HEK293 (cell line): ENCODE measurements at regions not wholly inside any gene's neighbourhood (a gene's known extent, or its start where the extent isn't known, plus 50 kb on each side); places are given as distances from the start of the nearest gene placed in this dataset.

ENCODE experiments used
- CTCF ChIP-seq: fragments of 450-650 bp; formaldehyde crosslinking; IDR thresholded peaks from 2 replicates; pipeline ENCODE4 v1.5.1; 2016; ENCODE audit warnings: missing biosample characterization, missing genetic modification characterization
- KLF10 ChIP-seq: fragments of 450-650 bp; IDR thresholded peaks from 2 replicates; pipeline ENCODE4 v1.5.1; 2018; ENCODE audit warnings: missing biosample characterization, mild to moderate bottlenecking, missing genetic modification characterization
- TSHZ1 ChIP-seq: fragments of 450-650 bp; formaldehyde crosslinking; IDR thresholded peaks from 2 replicates; pipeline ENCODE4 v1.5.1; 2016; ENCODE audit warnings: missing biosample characterization, missing genetic modification characterization, borderline replicate concordance
- ZBTB21 ChIP-seq: fragments of 450-650 bp; formaldehyde crosslinking; IDR thresholded peaks from 2 replicates; pipeline ENCODE4 v1.5.1; 2017; ENCODE audit warnings: missing biosample characterization, missing genetic modification characterization
- ZNF274 ChIP-seq, 2 experiments: fragments of 200-500 bp in 1 of 2; fragments of 450-650 bp in 1 of 2; sonication (Bioruptor generic) in 1 of 2; formaldehyde crosslinking in 1 of 2; IDR thresholded peaks; 2 replicates each; pipeline versions ENCODE4 v1.5.1 to v1.6.1; 2014 to 2016; ENCODE audit warnings: borderline replicate concordance in 1 of 2, inconsistent platforms in 1 of 2, low read length in 1 of 2, missing biosample characterization in 1 of 2, missing genetic modification characterization in 1 of 2
- ZNF521 ChIP-seq: fragments of 450-650 bp; formaldehyde crosslinking; IDR thresholded peaks from 2 replicates; pipeline ENCODE4 v1.5.1; 2017; ENCODE audit warnings: missing biosample characterization, mild to moderate bottlenecking, missing genetic modification characterization
- ZNF639 ChIP-seq: fragments of 450-650 bp; formaldehyde crosslinking; IDR thresholded peaks from 2 replicates; pipeline ENCODE4 v1.5.1; 2016; ENCODE audit warnings: missing biosample characterization, missing genetic modification characterization

- TF ChIP-seq KLF10 (no peak), CTCF (tag by site-specific recombination) (no peak), TSHZ1 (tag by site-specific recombination) (no peak), ZNF521 (tag by site-specific recombination) (no peak), ZNF274 (IDR thresholded peaks at IDR 0.05; ENCODE audit: low read length) (no peak), ZNF274 (tag by site-specific recombination; IDR thresholded peaks at IDR 0.05; ENCODE audit: borderline replicate concordance) (no peak), ZBTB21 (no peak), ZNF639 (no peak)
Observed at GRCh38 chr1:217133958-217134856, 411.0 kb upstream of the ESRRG start.
